Gastroesophageal sphincter (tissue), 4 donors: ENCODE measurements at regions not wholly inside any gene's neighbourhood (a gene's known extent, or its start where the extent isn't known, plus 50 kb on each side); places are given as distances from the start of the nearest gene placed in this dataset.
"Not testable (repeated sequence)": the region's sequence is repeated elsewhere in the genome, so short reads cannot be mapped to it uniquely, and the experiment has no call there.

ENCODE experiments used
- ATAC-seq: fragments of 150-250 bp; one replicate; pipeline ENCODE4 v1.9.1; 2016; ENCODE audit warnings: mild to moderate bottlenecking, moderate library complexity
- H3K27ac ChIP-seq, 4 donors: fragments of 200-600 bp; sonication (generic) in 3 of 4; 1 replicate in 3 of 4; 2 replicates in 1 of 4; pipeline ENCODE4 v1.5.1; 2016 to 2019
- H3K27me3 ChIP-seq: fragments of 200-600 bp; sonication (generic); one replicate; pipeline ENCODE4 v1.5.1; 2019
- H3K36me3 ChIP-seq, 2 donors: fragments of 200-600 bp; sonication (generic); one replicate each; pipeline ENCODE4 v1.5.1; 2019; ENCODE audit warnings: control low read depth in 1 of 2
- H3K4me1 ChIP-seq, 3 donors: fragments of 200-600 bp; sonication (generic); 1 replicate in 2 of 3; 2 replicates in 1 of 3; pipeline ENCODE4 v1.5.1; 2016 to 2019; ENCODE audit warnings: control low read depth in 2 of 3
- H3K4me3 ChIP-seq, 2 donors: fragments of 200-600 bp; sonication (generic); one replicate each; pipeline ENCODE4 v1.5.1; 2019; ENCODE audit warnings: mild to moderate bottlenecking in 1 of 2, moderate library complexity in 1 of 2
- H3K9me3 ChIP-seq, 3 donors: fragments of 200-600 bp; sonication (generic); one replicate each; pipeline ENCODE4 v1.5.1; 2017 to 2019; ENCODE audit warnings: control low read depth in 2 of 3
- CTCF ChIP-seq, 4 experiments: fragments of 200-600 bp in 2 of 4; fragments of 450-650 bp in 2 of 4; sonication (generic) in 1 of 4; IDR thresholded peaks; one replicate each; pipeline ENCODE4 v1.5.1; 2017 to 2019; ENCODE audit warnings: antibody characterized with exemption in 4 of 4, mild to moderate bottlenecking in 2 of 4, moderate library complexity in 2 of 4
- EP300 ChIP-seq: sonication (generic); formaldehyde crosslinking; IDR thresholded peaks from one replicate; pipeline ENCODE4 v1.6.1; 2017; ENCODE audit warnings: antibody characterized with exemption, mild to moderate bottlenecking
- POLR2A ChIP-seq, 2 donors: fragments of 450-650 bp; IDR thresholded peaks; one replicate each; pipeline ENCODE4 v1.6.1; 2017; ENCODE audit warnings: antibody characterized with exemption in 2 of 2, mild to moderate bottlenecking in 2 of 2, moderate library complexity in 1 of 2
- POLR2AphosphoS5 ChIP-seq: sonication (generic); formaldehyde crosslinking; IDR thresholded peaks from one replicate; pipeline ENCODE4 v1.6.1; 2017; ENCODE audit warnings: antibody characterized with exemption
- WGBS, 2 donors: methylation state at CpG; one replicate each; pipeline ENCODE4 v1.1.5; 2018; ENCODE audit warnings: low coverage in 1 of 2; 5-methylcytosine and 5-hydroxymethylcytosine counted together

DNA sequence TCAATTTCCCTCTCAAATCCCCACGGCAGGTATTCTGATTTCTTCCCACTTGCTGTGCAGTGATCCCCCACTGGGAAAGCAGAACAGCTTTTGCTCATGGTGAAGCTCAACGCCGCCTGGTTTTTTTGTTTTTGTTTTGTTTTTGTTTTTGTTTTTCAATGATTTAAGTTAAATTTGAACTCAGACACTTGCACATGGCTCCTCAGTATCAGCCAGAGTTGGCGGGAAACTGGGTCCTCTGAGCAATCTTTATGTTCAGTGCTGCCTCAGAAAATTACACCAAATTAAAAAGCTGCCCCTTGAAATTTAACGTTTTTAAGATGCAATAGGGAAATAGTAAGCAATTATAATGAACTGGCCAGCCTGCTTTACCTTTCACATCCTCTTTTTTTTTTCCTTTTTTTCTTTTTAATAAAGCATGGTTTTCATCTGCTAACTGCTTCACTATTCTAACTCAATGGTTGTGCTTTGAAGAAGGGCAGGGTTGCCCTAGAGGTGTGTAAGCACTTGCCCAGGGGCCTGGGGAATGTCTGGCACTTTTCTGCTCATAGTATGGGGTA, 277.0 kb upstream of the HNRNPA3 start:
- no peak overlapping the region for H3K27ac ChIP-seq
- H3K27me3 ChIP-seq, result peaks cover 6% of the 10 kb centered on the region
- no peak overlapping the region for H3K4me3 ChIP-seq
- 78 to 81% methylated on average over 5 of the region's 5 CpGs for WGBS, 2 donors
- no peaks in the 10 kb centered on the region for H3K4me1 ChIP-seq
- no peaks in the 10 kb centered on the region for H3K9me3 ChIP-seq
- no peaks in the 10 kb centered on the region for H3K36me3 ChIP-seq
- TF ChIP-seq POLR2A (IDR thresholded peaks at IDR 0.05), result no peak
- TF ChIP-seq CTCF (IDR thresholded peaks at IDR 0.05), result no peak
- TF ChIP-seq EP300, result no peak
- TF ChIP-seq POLR2AphosphoS5, result no peak
- ATAC-seq, result no peak

- H3K4me3 ChIP-seq, result no peak overlapping the region
- WGBS, 2 donors, result 57 to 73% methylated on average over 2 to 3 of the region's 3 CpGs
- peaks cover 6% of the 10 kb centered on the region for H3K27me3 ChIP-seq
- ATAC-seq, result no peak
- H3K4me1 ChIP-seq, result no peaks in the 10 kb centered on the region
- H3K9me3 ChIP-seq, result no peaks in the 10 kb centered on the region
- no peak overlapping the region for H3K27ac ChIP-seq
- TF ChIP-seq POLR2AphosphoS5 (no peak), POLR2A (IDR thresholded peaks at IDR 0.05) (no peak), CTCF (IDR thresholded peaks at IDR 0.05) (no peak), EP300 (no peak)
- no peaks in the 10 kb centered on the region for H3K36me3 ChIP-seq
Measured at GRCh38 chr2:176936410-176936809, 276.2 kb upstream of the HNRNPA3 start.

- Histone ChIP-seq H3K27ac (no peak overlapping the region), H3K4me1 (no peaks in the 10 kb centered on the region), H3K4me3 (no peak overlapping the region), H3K36me3 (no peaks in the 10 kb centered on the region), H3K27me3 (no peaks in the 10 kb centered on the region), H3K9me3 (no peaks in the 10 kb centered on the region)
- no peak for ATAC-seq
- TF ChIP-seq EP300 (no peak), POLR2A (IDR thresholded peaks at IDR 0.05) (no peak), CTCF (IDR thresholded peaks at IDR 0.05) (no peak)
- 81 to 87% methylated on average over 3 of the region's 3 CpGs for WGBS, 2 donors
Measured at GRCh38 chr2:176944998-176945397, 267.6 kb upstream of the HNRNPA3 start.

- TF ChIP-seq CTCF (IDR thresholded peaks at IDR 0.05) (no peak), POLR2A (IDR thresholded peaks at IDR 0.05) (no peak), POLR2AphosphoS5 (no peak), EP300 (no peak)
- no peak for ATAC-seq
- Histone ChIP-seq H3K4me3 (no peak overlapping the region), H3K9me3 (peaks cover 0 to 9% (median 0%) of the 10 kb centered on the region in 3 donors), H3K36me3 (no peaks in the 10 kb centered on the region), H3K27ac (no peak overlapping the region), H3K4me1 (no peaks in the 10 kb centered on the region), H3K27me3 (no peaks in the 10 kb centered on the region)
- WGBS, 2 donors, result no CpG with 5 or more reads among the region's 1 CpG
Measured at GRCh38 chr2:176947754-176948153, 264.8 kb upstream of the HNRNPA3 start.

DNA sequence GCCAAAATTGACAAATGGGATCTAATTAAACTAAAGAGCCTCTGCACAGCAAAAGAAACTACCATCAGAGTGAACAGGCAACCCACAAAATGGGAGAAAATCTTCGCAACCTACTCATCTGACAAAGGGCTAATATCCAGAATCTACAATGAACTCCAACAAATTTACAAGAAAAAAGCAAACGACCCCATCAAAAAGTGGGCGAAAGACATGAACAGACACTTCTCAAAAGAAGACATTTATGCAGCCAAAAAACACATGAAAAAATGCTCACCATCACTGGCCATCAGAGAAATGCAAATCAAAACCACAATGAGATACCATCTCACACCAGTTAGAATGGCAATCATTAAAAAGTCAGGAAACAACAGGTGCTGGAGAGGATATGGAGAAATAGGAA, 261.4 kb upstream of the HNRNPA3 start:
- H3K36me3 ChIP-seq, H3K4me3 ChIP-seq, H3K27ac ChIP-seq, ATAC-seq, H3K4me1 ChIP-seq, H3K9me3 ChIP-seq, H3K27me3 ChIP-seq: not testable (repeated sequence)
- 93% methylated on average over 2 of the region's 3 CpGs; no CpG with 5 or more reads in 1 of the 2 donors for WGBS, 2 donors
